HL-60/S4 (cell line): ENCODE measurements at regions not wholly inside any gene's neighbourhood (a gene's known extent, or its start where the extent isn't known, plus 50 kb on each side); places are given as distances from the start of the nearest gene placed in this dataset.

ENCODE experiments used
- in situ Hi-C: fragments of 300-500 bp; cut with MboI; formaldehyde crosslinking; loops from 2 replicates; pipeline ENCODE4 v1.14.3; 2022; ENCODE audit warnings: low sequenced_read_pairs

GRCh38 chr4:123786920-123787319, 390.3 kb downstream of the SPRY1 start:
- in situ Hi-C loops = no loop called here

GRCh38 chr4:123787512-123788080, 391.0 kb downstream of the SPRY1 start:
- in situ Hi-C loops = no loop called here

GRCh38 chr4:123788577-123788976, 392.0 kb downstream of the SPRY1 start:
- in situ Hi-C loops = no loop called here

DNA sequence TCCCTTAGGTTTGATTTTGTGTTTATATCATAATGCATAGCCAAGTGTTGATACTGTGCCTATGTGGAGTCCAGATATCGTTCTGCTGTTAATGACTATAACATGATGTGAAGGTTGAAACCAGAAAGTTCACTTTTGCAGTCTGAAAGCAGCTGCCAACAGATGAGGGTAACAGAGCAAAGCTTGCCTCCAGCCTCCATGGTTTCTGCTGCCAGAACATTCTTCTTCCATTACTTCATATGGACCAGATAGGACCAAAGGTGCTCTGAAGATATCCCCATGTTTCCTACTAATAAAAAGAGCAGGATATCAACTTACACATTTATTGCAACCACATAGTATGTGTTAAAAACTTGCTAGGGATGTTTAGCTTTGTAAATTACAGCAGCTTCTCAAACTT, 394.1 kb downstream of the SPRY1 start:
- in situ Hi-C loops = no loop called here

DNA sequence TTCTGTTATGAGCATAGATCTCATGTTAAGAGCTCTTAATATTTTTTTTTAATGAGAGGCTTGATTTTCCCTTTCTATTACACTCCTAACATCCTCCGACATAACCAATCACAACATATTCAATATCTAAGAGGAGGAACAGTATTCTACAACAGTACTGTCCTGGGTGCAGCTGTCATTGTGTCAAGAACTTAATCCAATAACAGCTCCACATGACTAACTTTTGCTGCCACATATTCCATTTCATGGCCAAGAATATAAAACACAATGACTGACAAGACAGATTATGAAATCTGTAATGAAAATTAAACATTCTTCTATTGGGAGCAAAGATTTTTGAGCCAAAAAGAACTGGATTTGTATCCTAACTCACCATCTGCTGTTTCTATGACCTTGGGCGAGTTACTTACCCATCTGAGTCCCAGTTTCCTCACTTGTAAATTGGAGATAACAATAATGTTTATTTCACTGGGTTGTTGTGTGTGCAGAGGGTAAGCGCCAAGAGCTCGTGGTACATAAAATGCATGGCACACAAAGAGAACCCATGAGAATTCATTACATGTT, 405.6 kb downstream of the SPRY1 start:
- in situ Hi-C loops = no loop called here

DNA sequence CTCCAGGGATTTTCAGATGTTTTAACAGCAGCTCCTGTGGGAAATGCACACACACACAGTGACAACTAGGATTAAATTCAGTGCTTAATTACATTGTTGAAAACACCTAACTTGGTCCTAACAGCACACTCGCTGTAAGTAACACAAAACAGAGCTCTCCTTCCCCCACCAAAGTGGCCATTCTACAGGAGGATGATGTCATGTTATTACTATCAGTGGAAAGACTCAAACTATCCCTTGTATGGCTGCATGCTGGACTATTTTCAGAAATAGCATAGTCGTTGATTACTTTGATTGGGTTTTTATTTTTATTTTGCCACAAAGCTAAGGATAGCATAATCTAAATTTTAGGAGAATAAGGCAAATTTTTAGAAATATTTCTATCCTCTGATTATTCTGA, 406.3 kb downstream of the SPRY1 start:
- in situ Hi-C loops = no loop called here

DNA sequence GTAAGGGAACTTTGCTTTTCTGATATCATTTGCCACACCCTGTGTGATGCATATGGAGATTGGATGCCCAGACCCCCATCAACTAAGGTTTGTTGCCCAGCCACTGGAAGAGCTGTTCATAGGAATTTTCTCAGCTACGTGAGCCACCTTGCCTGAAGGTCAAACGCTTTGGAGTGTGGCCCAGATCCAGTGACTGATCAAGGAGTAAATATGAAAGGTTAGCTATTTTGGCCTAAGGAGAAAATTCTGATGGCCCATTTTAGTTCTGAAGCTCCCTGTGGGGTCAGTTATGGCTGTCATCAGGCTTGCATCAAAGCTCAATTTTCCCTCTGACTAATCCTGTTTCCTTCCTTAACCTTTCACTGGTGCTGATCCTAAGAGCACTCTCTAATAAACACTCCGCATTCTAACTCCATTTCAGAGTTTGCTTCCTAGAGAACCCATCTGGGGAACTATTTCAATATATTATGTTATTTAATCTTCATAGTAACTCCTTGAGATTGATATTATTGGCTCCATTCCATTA, 407.7 kb downstream of the SPRY1 start:
- in situ Hi-C loops = no loop called here

DNA sequence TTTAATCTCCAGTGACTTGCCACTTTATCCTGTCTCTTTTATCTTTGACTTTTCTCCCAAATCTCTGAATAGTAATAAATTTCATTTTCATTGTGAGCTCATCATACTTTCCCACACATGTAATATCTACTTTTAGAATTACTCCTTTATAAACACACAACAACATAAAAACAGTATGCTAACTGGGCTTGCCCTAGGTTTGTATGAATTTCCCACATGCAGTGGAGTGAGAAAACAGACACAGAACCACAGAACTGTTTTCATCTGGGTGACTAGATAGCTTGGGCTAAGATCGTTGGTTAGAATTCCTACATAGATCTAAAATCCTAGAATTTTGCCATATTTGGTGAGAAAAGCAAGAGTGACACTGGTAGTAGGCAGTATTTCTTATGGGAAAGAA, 409.5 kb downstream of the SPRY1 start:
- in situ Hi-C loops = no loop called here

GRCh38 chr4:123807187-123807586, 410.6 kb downstream of the SPRY1 start:
- in situ Hi-C loops = no loop called here

DNA sequence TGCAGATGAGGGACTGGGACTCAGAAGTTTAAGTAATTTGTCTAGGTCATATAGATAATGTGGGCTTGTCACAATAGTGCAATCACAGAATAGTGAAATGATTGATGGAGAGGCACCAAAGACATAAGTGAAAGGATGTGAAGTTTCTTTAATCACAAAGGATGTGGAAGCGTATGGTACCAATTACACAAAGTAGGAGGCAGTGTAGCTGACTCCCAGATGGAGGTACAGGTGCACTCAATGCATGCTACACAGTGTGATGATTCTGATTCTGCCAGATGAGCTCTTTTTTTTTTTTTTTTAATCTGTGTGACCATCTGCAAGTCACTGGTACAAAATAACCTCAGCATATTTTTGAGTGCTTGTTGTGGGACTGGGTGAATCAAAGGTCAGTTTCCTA, 411.3 kb downstream of the SPRY1 start:
- in situ Hi-C loops = no loop called here

GRCh38 chr4:123809864-123810263, 413.3 kb downstream of the SPRY1 start:
- in situ Hi-C loops = no loop called here

DNA sequence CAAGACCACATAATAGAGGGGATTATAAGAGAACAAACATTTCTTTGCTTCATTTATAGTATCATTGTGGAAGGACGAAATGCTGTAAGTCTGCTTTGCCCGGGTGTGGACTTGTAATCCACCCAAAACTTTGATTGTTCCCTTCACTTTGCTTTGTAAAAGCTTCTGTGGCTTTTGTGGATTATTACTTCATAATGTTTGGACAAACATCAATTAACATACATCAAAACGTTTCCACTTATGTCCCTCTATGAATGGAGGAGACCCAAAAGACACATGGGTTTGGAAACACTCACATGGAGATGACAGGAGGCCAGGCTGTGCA, 415.4 kb downstream of the SPRY1 start:
- in situ Hi-C loops = no loop called here

DNA sequence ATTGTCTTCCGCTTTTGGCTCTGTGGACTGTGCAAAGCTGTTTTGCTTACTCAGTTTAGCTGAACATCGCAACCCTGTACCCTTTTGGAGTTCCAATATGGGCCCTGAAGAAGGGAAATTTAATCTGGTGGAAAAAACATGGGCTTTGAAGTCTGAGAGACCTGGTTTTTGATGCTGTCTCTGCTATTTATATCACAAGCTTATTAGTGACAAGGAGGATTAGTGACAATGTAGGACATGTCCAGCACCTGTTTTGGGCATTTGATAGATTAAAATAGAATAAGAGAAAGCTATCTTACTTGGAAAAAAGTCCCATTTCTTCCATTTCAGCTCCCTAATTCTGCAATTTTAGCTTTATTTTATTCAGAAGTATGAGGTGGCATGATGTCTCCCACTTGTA, 417.3 kb downstream of the SPRY1 start:
- in situ Hi-C loops = no loop called here

GRCh38 chr4:123816462-123816861, 419.9 kb downstream of the SPRY1 start:
- in situ Hi-C loops = no loop called here

GRCh38 chr4:123817025-123817688, 420.6 kb downstream of the SPRY1 start:
- in situ Hi-C loops = no loop called here

GRCh38 chr4:123819362-123820035, 422.9 kb downstream of the SPRY1 start:
- in situ Hi-C loops = no loop called here

DNA sequence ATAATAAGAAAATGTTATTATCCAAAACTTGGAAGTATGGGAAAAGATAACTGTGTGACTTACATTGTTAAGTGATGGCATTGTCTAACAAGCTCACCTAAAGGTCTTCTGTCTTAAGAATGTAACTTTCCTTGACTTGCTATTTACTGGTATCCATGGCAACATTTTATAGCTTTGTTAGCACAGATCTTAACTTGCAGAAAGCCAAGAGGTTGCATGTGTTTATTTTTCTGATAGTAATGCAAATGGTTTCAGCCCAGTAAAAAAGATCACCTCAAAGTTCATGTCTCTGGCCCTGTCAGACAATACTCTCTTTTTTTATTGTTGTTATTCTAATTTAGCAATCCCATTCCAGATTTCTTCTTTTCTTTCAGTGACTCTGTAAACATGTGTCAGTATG, 425.3 kb downstream of the SPRY1 start:
- in situ Hi-C loops = no loop called here

- in situ Hi-C loops = no loop called here
Measured at GRCh38 chr4:123822353-123822752, 425.8 kb downstream of the SPRY1 start.

GRCh38 chr4:123823244-123823643, 426.6 kb downstream of the SPRY1 start:
- in situ Hi-C loops = no loop called here

DNA sequence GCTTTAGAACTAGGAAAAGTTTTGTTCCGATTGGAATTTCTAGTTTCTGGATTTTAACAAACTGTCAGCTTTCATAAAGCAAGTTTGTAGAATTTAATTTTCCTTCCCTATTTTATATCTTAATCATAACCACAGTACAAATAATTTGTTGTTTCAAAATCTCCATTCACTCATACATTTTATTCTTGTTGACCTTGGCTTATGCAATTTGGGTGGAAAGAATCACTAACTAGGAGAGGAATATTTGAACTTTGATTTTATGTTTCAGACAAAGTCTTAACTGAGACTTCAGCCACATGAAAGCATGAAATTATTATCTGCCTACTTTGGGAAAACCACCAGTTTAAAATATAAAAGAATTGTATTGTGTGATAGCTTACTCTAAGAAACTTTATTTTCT, 427.9 kb downstream of the SPRY1 start:
- in situ Hi-C loops = no loop called here

GRCh38 chr4:123825596-123826291, 429.1 kb downstream of the SPRY1 start:
- in situ Hi-C loops = no loop called here
